GM23338 (cell line): ENCODE measurements at regions not wholly inside any gene's neighbourhood (a gene's known extent, or its start where the extent isn't known, plus 50 kb on each side); places are given as distances from the start of the nearest gene placed in this dataset.

Experiments used
- ATAC-seq: fragments of 200-7000 bp; cut with Tn5 transposase; 3 replicates; pipeline ENCODE4 v1.9.1; 2020
- DNase-seq: peaks from one replicate; pipeline ENCODE4 v3.0.0-alpha.2; 2015; ENCODE audit warnings: low spot score
- H2AFZ ChIP-seq: fragments of 200-600 bp; sonication (generic); 2 replicates; pipeline ENCODE4 v1.8.0; 2016; ENCODE audit warnings: antibody characterized with exemption, mild to moderate bottlenecking, moderate library complexity
- H3F3A ChIP-seq: fragments of 200-600 bp; sonication (generic); replicated peaks from 2 replicates; pipeline ENCODE4 v1.8.0; 2017; ENCODE audit warnings: antibody characterized with exemption, mixed run types, low read depth
- H3K27ac ChIP-seq: fragments of 200-600 bp; sonication (generic); 2 replicates; pipeline ENCODE4 v1.6.1; 2016; ENCODE audit warnings: low read depth
- H3K27me3 ChIP-seq: fragments of 200-600 bp; sonication (generic); 2 replicates; pipeline ENCODE4 v1.8.0; 2016; ENCODE audit warnings: mild to moderate bottlenecking, mixed run types, moderate library complexity; ENCODE audit not compliant: insufficient read depth
- H3K36me3 ChIP-seq: fragments of 200-600 bp; sonication (generic); 2 replicates; pipeline ENCODE4 v1.8.0; 2016; ENCODE audit warnings: mild to moderate bottlenecking; ENCODE audit not compliant: insufficient read depth
- H3K4me1 ChIP-seq: fragments of 200-600 bp; sonication (generic); 2 replicates; pipeline ENCODE4 v1.8.0; 2016; ENCODE audit warnings: mild to moderate bottlenecking, moderate library complexity; ENCODE audit not compliant: insufficient read depth
- H3K4me2 ChIP-seq: fragments of 200-600 bp; sonication (generic); 2 replicates; pipeline ENCODE4 v1.7.1; 2017; ENCODE audit warnings: mixed run types
- H3K4me3 ChIP-seq: fragments of 200-600 bp; sonication (generic); 2 replicates; pipeline ENCODE4 v1.6.1; 2016; ENCODE audit warnings: mixed run types
- H3K79me2 ChIP-seq: fragments of 200-600 bp; sonication (generic); replicated peaks from 2 replicates; pipeline ENCODE4 v1.8.0; 2017; ENCODE audit warnings: mild to moderate bottlenecking; ENCODE audit not compliant: insufficient read depth
- H3K9me2 ChIP-seq: fragments of 200-600 bp; sonication (generic); 2 replicates; pipeline ENCODE4 v1.8.0; 2017; ENCODE audit not compliant: insufficient read depth
- H4K20me1 ChIP-seq: fragments of 200-600 bp; sonication (generic); replicated peaks from 2 replicates; pipeline ENCODE4 v1.8.0; 2017; ENCODE audit warnings: mild to moderate bottlenecking; ENCODE audit not compliant: insufficient read depth
- H3K27ac Mint-ChIP-seq: 2 replicates; pipeline ENCODE4 v1.8.0; 2020; ENCODE audit warnings: inconsistent platforms, mild to moderate bottlenecking, moderate library complexity, mixed read lengths
- H3K27me3 Mint-ChIP-seq: 3 replicates; pipeline ENCODE4 v1.8.0; 2022; ENCODE audit warnings: low read depth, mild to moderate bottlenecking, moderate library complexity, mixed read lengths, inconsistent platforms; ENCODE audit not compliant: insufficient read depth, poor library complexity
- H3K36me3 Mint-ChIP-seq: 3 replicates; pipeline ENCODE4 v1.8.0; 2021; ENCODE audit warnings: low read depth, mild to moderate bottlenecking, inconsistent platforms, moderate library complexity, mixed read lengths
- H3K4me1 Mint-ChIP-seq: 3 replicates; pipeline ENCODE4 v1.8.0; 2020; ENCODE audit warnings: mild to moderate bottlenecking, inconsistent platforms, mixed read lengths
- H3K4me3 Mint-ChIP-seq: 3 replicates; pipeline ENCODE4 v1.8.0; 2021; ENCODE audit warnings: moderate library complexity, mild to moderate bottlenecking, inconsistent platforms, mixed read lengths
- H3K9me3 Mint-ChIP-seq: 3 replicates; pipeline ENCODE4 v1.8.0; 2020; ENCODE audit warnings: moderate library complexity, mild to moderate bottlenecking, inconsistent platforms, mixed read lengths
- CREB1 ChIP-seq: fragments of 250-450 bp; sonication (Bioruptor Pico); IDR thresholded peaks from 2 replicates; pipeline ENCODE4 v1.5.0; 2020; ENCODE audit warnings: low read depth, mild to moderate bottlenecking, moderate library complexity
- EZH2 ChIP-seq: fragments of 200-600 bp; sonication (generic); IDR thresholded peaks from one replicate; pipeline ENCODE4 v1.8.0; 2017; ENCODE audit warnings: antibody characterized with exemption, mild to moderate bottlenecking, low read depth; ENCODE audit not compliant: unreplicated experiment
- EZH2phosphoT487 ChIP-seq: fragments of 200-600 bp; sonication (generic); IDR thresholded peaks from one replicate; pipeline ENCODE4 v1.8.1; 2018; ENCODE audit warnings: antibody characterized with exemption; ENCODE audit not compliant: unreplicated experiment
- NANOG ChIP-seq: IDR thresholded peaks from 2 replicates; pipeline ENCODE4 v1.6.1; 2016; ENCODE audit warnings: antibody characterized with exemption, borderline replicate concordance
- POLR2AphosphoS5 ChIP-seq: IDR thresholded peaks from 2 replicates; pipeline ENCODE4 v1.6.1; 2016; ENCODE audit warnings: antibody characterized with exemption, low read depth
- STAT1 ChIP-seq: IDR thresholded peaks from one replicate; pipeline ENCODE4 v1.6.1; 2016; ENCODE audit warnings: antibody characterized with exemption; ENCODE audit not compliant: unreplicated experiment
- ZNF331 ChIP-seq: fragments of 250-450 bp; sonication (Bioruptor Pico); IDR thresholded peaks from 2 replicates; pipeline ENCODE4 v1.5.0; 2020; ENCODE audit warnings: low read depth, mild to moderate bottlenecking, moderate library complexity
- TF ChIP-seq, protein P1 (sequence below): IDR thresholded peaks from one replicate; pipeline ENCODE4 v1.6.1; 2018; ENCODE audit warnings: antibody characterized with exemption; ENCODE audit not compliant: unreplicated experiment
- TF ChIP-seq, protein P2 (sequence below): IDR thresholded peaks from 2 replicates; pipeline ENCODE4 v1.6.1; 2016; ENCODE audit warnings: antibody characterized with exemption
- TF ChIP-seq, protein P3 (sequence below), 2 experiments: fragments of 200-600 bp in 1 of 2; sonication (generic) in 1 of 2; conservative IDR thresholded peaks; 2 replicates each; pipeline versions ENCODE4 v1.5.1 to v1.6.1; 2016 to 2017; ENCODE audit warnings: antibody characterized with exemption in 2 of 2, low read depth in 2 of 2, mild to moderate bottlenecking in 2 of 2, moderate library complexity in 1 of 2

DNA sequence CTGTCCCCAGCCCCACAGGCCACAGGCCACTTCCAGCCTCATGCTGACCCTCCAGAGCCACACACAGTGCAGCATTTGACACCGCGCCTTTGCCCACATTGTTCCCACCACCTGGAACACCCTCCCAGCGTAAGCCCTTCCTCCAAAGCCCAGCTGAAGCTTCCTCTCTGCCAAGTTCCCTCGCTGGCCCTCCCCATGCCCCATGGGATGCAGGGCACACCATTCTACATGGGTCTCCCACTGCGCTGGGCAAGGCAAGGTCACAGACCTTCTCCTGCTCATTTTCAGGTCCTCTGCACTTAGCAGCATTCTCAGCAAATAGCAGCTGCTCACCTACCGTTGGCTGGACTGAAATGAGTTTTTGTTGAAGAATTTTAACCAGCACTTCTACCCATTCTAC, 455.5 kb downstream of the EIPR1 start (continued):
- TF ChIP-seq, protein P1, sequence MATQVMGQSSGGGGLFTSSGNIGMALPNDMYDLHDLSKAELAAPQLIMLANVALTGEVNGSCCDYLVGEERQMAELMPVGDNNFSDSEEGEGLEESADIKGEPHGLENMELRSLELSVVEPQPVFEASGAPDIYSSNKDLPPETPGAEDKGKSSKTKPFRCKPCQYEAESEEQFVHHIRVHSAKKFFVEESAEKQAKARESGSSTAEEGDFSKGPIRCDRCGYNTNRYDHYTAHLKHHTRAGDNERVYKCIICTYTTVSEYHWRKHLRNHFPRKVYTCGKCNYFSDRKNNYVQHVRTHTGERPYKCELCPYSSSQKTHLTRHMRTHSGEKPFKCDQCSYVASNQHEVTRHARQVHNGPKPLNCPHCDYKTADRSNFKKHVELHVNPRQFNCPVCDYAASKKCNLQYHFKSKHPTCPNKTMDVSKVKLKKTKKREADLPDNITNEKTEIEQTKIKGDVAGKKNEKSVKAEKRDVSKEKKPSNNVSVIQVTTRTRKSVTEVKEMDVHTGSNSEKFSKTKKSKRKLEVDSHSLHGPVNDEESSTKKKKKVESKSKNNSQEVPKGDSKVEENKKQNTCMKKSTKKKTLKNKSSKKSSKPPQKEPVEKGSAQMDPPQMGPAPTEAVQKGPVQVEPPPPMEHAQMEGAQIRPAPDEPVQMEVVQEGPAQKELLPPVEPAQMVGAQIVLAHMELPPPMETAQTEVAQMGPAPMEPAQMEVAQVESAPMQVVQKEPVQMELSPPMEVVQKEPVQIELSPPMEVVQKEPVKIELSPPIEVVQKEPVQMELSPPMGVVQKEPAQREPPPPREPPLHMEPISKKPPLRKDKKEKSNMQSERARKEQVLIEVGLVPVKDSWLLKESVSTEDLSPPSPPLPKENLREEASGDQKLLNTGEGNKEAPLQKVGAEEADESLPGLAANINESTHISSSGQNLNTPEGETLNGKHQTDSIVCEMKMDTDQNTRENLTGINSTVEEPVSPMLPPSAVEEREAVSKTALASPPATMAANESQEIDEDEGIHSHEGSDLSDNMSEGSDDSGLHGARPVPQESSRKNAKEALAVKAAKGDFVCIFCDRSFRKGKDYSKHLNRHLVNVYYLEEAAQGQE = no peak
- TF ChIP-seq EZH2phosphoT487 = no peak
- no peak for TF ChIP-seq POLR2AphosphoS5
- TF ChIP-seq ZNF331 = no peak
- TF ChIP-seq NANOG = no peak
- no peak for TF ChIP-seq STAT1
- no peak for TF ChIP-seq CREB1 (CRISPR knock-in tag)

DNA sequence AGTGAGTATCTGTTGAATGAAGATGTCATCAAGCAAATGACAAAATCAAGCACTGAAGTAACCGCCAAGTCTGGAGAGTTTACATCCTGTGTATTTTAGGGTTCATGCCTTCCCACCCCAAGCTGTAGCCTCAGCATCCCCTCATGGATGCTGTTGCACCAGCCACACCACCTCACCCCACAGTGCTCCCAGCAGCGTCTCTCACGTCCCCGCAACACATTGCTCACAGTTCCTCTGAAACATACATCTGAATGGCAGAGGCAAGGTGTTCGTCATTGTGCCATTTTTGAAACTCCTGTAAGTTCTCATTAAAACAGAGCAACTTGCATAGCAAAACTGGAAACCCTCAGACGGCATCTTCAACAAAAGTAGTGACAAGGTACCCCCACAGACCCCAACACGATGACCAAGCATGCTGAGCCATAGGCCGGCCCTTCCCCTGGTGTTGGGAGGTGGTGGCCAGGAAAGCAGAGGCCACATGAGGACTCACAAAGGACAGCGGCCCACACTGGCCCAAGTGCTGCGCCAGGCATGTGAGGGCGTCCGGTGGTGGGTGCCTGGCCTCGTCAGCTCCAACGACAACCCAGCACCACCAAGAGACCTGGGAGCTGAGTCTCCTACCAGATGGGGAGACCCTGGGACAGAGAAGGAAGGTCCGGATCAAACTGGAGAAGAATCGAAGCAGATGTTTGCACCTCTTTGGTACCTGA, 456.5 kb downstream of the EIPR1 start:
- H4K20me1 ChIP-seq = no peaks in the 10 kb centered on the region
- TF ChIP-seq POLR2AphosphoS5 = no peak
- H2AFZ ChIP-seq = no peak overlapping the region
- H3K9me2 ChIP-seq = no peaks in the 10 kb centered on the region
- DNase-seq (no peak), ATAC-seq (no peak)
- H3K4me1 ChIP-seq = no peaks in the 10 kb centered on the region
- Mint-ChIP-seq H3K4me3 (no peak overlapping the region), H3K9me3 (no peaks in the 10 kb centered on the region), H3K4me1 (no peaks in the 10 kb centered on the region), H3K36me3 (no peaks in the 10 kb centered on the region), H3K27me3 (no peaks in the 10 kb centered on the region), H3K27ac (no peak overlapping the region)
- no peak overlapping the region for H3K27ac ChIP-seq
- H3F3A ChIP-seq = no peaks in the 10 kb centered on the region
- H3K36me3 ChIP-seq = no peaks in the 10 kb centered on the region
- H3K79me2 ChIP-seq = no peaks in the 10 kb centered on the region
- no peaks in the 10 kb centered on the region for H3K27me3 ChIP-seq
- H3K4me2 ChIP-seq = no peak overlapping the region
- H3K4me3 ChIP-seq = no peak overlapping the region

DNA sequence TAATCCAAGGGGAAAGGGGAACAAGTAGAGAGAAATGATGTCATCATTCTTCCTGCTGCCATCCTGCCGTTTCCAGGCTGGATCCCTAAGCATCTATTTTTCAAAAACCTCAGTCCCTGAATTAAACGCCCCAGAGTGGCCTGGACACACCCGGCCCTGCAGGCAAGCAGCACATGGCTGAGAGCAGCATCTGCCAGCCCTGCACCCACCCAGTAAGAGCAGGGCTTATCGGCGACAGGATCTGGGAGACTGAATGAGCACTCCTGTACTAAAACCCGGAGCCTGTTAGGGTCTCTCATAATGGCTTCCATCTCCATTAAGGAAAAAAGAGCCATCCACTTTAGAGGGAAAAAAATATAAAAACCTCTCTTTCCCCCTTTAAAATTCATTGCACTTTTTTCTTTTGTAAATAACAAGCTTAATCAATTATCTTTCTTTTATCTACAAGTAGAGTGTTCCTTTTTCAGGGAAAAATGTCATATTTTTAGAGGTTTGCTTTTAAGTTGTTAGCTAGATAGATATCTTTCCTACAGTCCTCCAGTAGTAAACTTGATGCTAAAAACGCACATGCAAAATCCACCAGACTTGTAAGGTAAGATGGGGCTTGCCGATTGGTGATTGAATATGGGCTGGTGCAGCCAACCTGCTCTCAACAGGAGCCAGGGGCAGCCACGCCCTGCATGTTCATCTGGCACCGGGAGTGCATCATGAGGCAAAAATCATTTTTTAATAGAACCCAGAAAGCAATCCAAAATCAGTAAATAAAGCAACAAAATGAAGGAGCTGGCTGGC, 457.8 kb downstream of the EIPR1 start:
- H3K27me3 Mint-ChIP-seq = no peaks in the 10 kb centered on the region
- Histone ChIP-seq H3K4me3 (no peak overlapping the region), H3K79me2 (no peaks in the 10 kb centered on the region), H3K4me2 (no peak overlapping the region), H3K27ac (no peak overlapping the region), H3K9me2 (no peaks in the 10 kb centered on the region), H3K27me3 (no peaks in the 10 kb centered on the region), H3F3A (no peaks in the 10 kb centered on the region), H4K20me1 (no peaks in the 10 kb centered on the region), H2AFZ (peak overlapping the region; percentile 66; the same call in 1 of the 2 replicates), H3K4me1 (no peaks in the 10 kb centered on the region), H3K36me3 (no peaks in the 10 kb centered on the region)
- H3K4me1 Mint-ChIP-seq = no peaks in the 10 kb centered on the region
- ATAC-seq (no peak), DNase-seq (no peak)
- H3K9me3 Mint-ChIP-seq = peaks cover 4% of the 10 kb centered on the region; the same call in 2 of the 3 replicates
- no peaks in the 10 kb centered on the region for H3K36me3 Mint-ChIP-seq
- H3K4me3 Mint-ChIP-seq = no peak overlapping the region
- no peak overlapping the region for H3K27ac Mint-ChIP-seq
- TF ChIP-seq POLR2AphosphoS5 (no peak), EZH2 (no peak), CREB1 (CRISPR knock-in tag) (no peak)
- TF ChIP-seq, protein P2, sequence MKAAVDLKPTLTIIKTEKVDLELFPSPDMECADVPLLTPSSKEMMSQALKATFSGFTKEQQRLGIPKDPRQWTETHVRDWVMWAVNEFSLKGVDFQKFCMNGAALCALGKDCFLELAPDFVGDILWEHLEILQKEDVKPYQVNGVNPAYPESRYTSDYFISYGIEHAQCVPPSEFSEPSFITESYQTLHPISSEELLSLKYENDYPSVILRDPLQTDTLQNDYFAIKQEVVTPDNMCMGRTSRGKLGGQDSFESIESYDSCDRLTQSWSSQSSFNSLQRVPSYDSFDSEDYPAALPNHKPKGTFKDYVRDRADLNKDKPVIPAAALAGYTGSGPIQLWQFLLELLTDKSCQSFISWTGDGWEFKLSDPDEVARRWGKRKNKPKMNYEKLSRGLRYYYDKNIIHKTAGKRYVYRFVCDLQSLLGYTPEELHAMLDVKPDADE = no peak
- TF ChIP-seq, protein P3, sequence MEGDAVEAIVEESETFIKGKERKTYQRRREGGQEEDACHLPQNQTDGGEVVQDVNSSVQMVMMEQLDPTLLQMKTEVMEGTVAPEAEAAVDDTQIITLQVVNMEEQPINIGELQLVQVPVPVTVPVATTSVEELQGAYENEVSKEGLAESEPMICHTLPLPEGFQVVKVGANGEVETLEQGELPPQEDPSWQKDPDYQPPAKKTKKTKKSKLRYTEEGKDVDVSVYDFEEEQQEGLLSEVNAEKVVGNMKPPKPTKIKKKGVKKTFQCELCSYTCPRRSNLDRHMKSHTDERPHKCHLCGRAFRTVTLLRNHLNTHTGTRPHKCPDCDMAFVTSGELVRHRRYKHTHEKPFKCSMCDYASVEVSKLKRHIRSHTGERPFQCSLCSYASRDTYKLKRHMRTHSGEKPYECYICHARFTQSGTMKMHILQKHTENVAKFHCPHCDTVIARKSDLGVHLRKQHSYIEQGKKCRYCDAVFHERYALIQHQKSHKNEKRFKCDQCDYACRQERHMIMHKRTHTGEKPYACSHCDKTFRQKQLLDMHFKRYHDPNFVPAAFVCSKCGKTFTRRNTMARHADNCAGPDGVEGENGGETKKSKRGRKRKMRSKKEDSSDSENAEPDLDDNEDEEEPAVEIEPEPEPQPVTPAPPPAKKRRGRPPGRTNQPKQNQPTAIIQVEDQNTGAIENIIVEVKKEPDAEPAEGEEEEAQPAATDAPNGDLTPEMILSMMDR (conservative IDR thresholded peaks at IDR 0.05; ENCODE audit: low read depth in 2 of 2) = no peak
